ENCODE measurements at regions not wholly inside any gene's neighbourhood (a gene's known extent, or its start where the extent isn't known, plus 50 kb on each side); places are given as distances from the start of the nearest gene placed in this dataset.

DNA sequence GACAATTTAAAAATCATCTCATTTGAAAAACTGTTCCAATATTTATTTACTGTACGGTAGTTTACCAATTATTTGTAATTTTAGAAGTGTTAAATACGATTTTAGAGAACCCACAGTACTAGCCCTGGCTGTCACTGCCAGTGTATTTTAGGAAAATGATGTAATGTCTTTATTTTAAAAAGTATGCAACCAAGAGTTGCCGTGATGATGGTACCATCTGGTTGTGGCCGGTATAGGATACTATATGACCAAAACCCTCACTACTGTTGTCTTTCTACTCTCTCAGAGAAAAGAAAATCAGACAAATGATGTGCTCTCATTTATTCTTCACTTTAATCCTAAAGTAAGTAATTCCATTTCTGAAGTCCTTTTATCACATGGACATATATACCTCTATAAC is 395.0 kb downstream of the FOXG1 start:
- no peaks in the 10 kb centered on the region for H3K4me1 ChIP-seq (ENCODE audit: insufficient read depth, low read length)
- no peaks in the 10 kb centered on the region for H3K4me1 Mint-ChIP-seq
- no peak overlapping the region for H3K27ac ChIP-seq (ENCODE audit: insufficient read length, low read depth, low read length)
- no peaks in the 10 kb centered on the region for H3K9me3 Mint-ChIP-seq
- H3K23me2 ChIP-seq (ENCODE audit: insufficient read length, low read depth, low read length, poor library complexity, severe bottlenecking): no peaks in the 10 kb centered on the region
- H3K4me3 Mint-ChIP-seq: no peak overlapping the region
- no peak overlapping the region for H2AK5ac ChIP-seq (ENCODE audit: insufficient read length, low read length)
- no CpG with 5 or more reads among the region's 4 CpGs for WGBS (ENCODE audit: extremely low coverage, insufficient read length, low lambda C conversion rate)
- H3K23ac ChIP-seq (ENCODE audit: insufficient read length, low read depth, low read length): no peak overlapping the region
- H3K4me2 ChIP-seq (ENCODE audit: insufficient read depth, insufficient read length, low read length): no peak overlapping the region
- no peaks in the 10 kb centered on the region for H4K20me1 ChIP-seq (ENCODE audit: control insufficient read depth, insufficient read depth, insufficient read length)
- no peak overlapping the region for H2BK15ac ChIP-seq (ENCODE audit: low read depth, low read length)
- H2BK20ac ChIP-seq (ENCODE audit: low read depth, low read length, poor library complexity, severe bottlenecking): no peak overlapping the region
- H2BK12ac ChIP-seq (ENCODE audit: insufficient read length, low read depth, low read length): no peak overlapping the region
- no peaks in the 10 kb centered on the region for H3K9me3 ChIP-seq (ENCODE audit: control insufficient read depth, low read depth, low read length)
- no peaks in the 10 kb centered on the region for H3K27me3 Mint-ChIP-seq (ENCODE audit: low read depth)
- no peak overlapping the region for H3K18ac ChIP-seq (ENCODE audit: insufficient read length, low read depth, low read length)
- H3K56ac ChIP-seq (ENCODE audit: insufficient read length, low read depth, low read length): no peak overlapping the region
- H4K8ac ChIP-seq (replicated peaks; ENCODE audit: insufficient read length, low read depth, low read length): no peak overlapping the region
- no peak overlapping the region for H3K4ac ChIP-seq (ENCODE audit: low read depth, low read length)
- H4K91ac ChIP-seq (ENCODE audit: insufficient read length, low read depth, low read length): no peak overlapping the region
- H3K79me2 ChIP-seq (ENCODE audit: insufficient read depth, low read length): no peaks in the 10 kb centered on the region
- no peaks in the 10 kb centered on the region for H3K27me3 ChIP-seq (ENCODE audit: insufficient read depth, low read length)
- peaks cover 0 to 7% (median 0%) of the 10 kb centered on the region in 3 experiments; a peak in 1 of 7 replicates for H3K36me3 Mint-ChIP-seq (ENCODE audit: insufficient read depth in 1 of 3, low read depth in 3 of 3)
- H2AFZ ChIP-seq (ENCODE audit: low read length): no peak overlapping the region
- H2BK120ac ChIP-seq (ENCODE audit: low read depth, low read length, poor library complexity, severe bottlenecking): no peak overlapping the region
- H4K5ac ChIP-seq (ENCODE audit: insufficient read length, low read depth, low read length): no peak overlapping the region
- TF ChIP-seq, protein P1, sequence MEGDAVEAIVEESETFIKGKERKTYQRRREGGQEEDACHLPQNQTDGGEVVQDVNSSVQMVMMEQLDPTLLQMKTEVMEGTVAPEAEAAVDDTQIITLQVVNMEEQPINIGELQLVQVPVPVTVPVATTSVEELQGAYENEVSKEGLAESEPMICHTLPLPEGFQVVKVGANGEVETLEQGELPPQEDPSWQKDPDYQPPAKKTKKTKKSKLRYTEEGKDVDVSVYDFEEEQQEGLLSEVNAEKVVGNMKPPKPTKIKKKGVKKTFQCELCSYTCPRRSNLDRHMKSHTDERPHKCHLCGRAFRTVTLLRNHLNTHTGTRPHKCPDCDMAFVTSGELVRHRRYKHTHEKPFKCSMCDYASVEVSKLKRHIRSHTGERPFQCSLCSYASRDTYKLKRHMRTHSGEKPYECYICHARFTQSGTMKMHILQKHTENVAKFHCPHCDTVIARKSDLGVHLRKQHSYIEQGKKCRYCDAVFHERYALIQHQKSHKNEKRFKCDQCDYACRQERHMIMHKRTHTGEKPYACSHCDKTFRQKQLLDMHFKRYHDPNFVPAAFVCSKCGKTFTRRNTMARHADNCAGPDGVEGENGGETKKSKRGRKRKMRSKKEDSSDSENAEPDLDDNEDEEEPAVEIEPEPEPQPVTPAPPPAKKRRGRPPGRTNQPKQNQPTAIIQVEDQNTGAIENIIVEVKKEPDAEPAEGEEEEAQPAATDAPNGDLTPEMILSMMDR (conservative IDR thresholded peaks at IDR 0.05): no peak
- no peak for DNase-seq
- no peak overlapping the region for H3K27ac Mint-ChIP-seq
- H3K14ac ChIP-seq (ENCODE audit: insufficient read depth, low read length): no peak overlapping the region
- no peak overlapping the region for H3K9ac ChIP-seq (ENCODE audit: extremely low read depth, insufficient read length, low read length)
- no peak overlapping the region for H2BK5ac ChIP-seq (ENCODE audit: insufficient read length, low read length)
- no peaks in the 10 kb centered on the region for H3K79me1 ChIP-seq (ENCODE audit: insufficient read depth, low read depth, low read length, poor library complexity, severe bottlenecking)
- no peak overlapping the region for H3T11ph ChIP-seq (ENCODE audit: low read length)

Measured in H9 (cell line).